SH-SY5Y (cell line): ENCODE measurements at regions not wholly inside any gene's neighbourhood (a gene's known extent, or its start where the extent isn't known, plus 50 kb on each side); places are given as distances from the start of the nearest gene placed in this dataset.
A peak's percentile ranks its signal among the peaks of the same experiment; 100 is the strongest.

ENCODE experiments used
- GATA2 ChIP-seq: IDR thresholded peaks from 2 replicates; pipeline ENCODE4 v1.6.1; 2011; ENCODE audit warnings: mild to moderate bottlenecking, low read depth, low read length
- GATA3 ChIP-seq: IDR thresholded peaks from 2 replicates; pipeline ENCODE4 v1.6.1; 2011; ENCODE audit warnings: low read depth, mild to moderate bottlenecking, low read length, moderate library complexity

DNA sequence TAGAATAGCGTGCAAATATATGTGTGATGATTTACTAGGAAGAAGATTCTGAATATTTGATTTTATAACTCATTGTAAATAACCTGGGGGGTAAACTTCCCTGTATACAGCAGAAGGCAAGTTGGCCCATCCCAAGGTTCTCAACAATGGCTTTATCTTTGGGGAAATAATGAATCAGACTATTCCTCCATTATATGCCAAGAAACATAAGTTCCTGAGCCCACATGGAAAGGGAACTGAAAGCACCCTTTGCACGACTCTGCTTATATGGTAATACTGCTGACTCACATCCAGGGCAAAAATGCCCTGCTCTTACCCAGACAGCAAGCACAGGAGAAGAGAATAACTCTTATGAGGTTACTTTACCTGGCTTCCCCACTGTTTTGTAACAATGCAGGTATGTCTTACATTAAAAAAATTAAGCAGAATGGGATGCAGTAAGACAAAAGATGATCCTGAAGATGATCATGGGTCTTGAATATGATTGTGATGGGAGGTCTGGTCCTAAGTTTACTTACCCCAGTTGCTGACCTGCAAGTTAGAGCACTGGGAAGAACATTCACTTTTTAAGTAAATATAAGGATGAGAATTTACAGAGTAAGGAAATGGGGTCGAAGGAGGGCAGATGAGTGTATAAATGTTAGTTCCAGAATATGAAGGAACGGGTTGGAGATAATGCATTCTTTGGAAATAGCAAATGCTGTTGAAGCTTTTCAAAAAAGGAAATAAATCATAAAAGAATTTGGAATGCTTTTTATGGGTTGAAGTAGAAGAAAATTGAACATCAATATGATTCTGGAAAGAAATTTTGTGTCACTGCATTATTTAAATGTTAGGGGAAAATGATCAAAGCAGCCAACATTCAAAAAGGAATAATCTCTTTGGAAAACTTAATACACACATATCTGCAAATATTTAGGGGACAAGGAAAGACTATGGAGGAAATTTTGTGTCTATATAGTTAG, 428.4 kb upstream of the MPDZ start:
- TF ChIP-seq GATA2 (no peak), GATA3 (no peak)

DNA sequence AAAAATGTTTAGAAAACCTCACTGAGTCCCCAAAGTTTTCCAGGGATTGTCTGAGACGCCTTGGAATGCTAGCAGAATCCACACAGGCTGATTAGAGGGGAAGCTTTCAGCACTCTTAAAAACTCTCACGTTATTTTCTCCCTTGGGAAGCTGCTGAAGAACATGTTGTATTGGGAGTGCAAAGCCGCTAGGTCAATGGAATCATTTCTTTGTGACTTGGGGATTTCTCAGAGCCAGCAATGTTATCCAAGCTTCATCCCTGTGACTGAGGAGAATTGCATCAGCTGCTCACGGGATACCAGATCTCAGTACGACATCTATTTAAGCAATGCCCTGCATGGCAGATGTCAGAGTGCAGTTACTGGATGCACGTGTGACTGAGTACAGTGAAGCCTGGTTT, 426.4 kb upstream of the MPDZ start:
- TF ChIP-seq GATA3 = no peak
- peak; percentile 38; the same call in 1 of the 2 replicates for TF ChIP-seq GATA2

DNA sequence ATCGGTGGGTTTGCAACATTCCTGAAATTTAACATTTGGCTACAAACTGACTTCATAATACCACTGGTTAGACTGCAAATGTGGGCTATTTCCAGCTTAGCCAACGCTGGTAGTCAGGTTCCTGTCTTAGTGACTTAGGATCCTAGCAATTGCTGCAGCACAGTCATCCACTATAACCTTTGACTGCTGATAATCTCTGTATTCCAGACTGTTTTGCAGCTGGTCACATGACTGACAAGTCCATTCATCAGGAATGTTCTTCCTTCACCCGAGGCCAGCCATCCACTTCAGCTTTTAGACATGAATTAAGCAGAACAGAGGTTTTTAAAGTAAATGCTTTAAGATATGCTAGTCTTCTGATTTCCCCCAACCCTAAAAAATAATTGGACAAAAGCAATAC, 425.9 kb upstream of the MPDZ start:
- TF ChIP-seq GATA2 (no peak), GATA3 (no peak)

DNA sequence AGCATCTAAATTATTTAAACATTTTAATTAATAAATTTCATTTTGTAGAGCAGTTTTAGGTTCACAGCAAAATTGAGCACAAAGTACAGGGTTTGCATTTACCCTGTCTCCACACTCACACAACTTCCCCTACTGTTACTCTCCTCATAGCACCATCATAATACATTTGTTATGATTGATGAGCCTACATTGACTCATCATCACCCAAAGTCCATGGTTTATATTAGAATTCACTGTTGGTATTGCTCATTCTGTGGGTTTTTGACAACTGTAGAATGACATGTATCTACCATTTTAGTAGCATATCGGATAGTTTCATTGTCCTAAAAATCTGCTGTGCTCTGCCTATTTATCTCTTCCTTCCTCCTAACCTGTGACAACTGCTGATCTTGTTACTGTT, 411.1 kb upstream of the MPDZ start:
- TF ChIP-seq GATA2 = no peak
- no peak for TF ChIP-seq GATA3

DNA sequence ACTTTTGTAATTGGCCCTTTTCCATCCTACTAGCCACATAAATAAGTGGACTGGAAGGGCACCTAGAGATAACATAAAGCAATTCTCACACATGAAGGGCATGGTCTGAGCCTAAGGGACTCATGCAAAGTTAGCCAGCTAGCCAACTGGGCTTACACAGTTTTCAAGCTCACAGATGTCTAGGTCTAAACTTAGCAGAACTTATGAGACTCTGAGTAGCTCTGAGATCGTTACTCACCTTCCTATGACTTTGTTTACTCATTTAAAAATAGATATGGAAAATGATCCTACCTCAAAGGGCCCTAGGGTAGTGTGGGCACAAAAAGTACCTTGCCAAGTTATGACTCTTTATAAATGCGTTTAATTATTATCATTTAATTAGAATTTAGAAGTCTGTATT, 410.4 kb upstream of the MPDZ start:
- TF ChIP-seq GATA2 = no peak
- no peak for TF ChIP-seq GATA3

DNA sequence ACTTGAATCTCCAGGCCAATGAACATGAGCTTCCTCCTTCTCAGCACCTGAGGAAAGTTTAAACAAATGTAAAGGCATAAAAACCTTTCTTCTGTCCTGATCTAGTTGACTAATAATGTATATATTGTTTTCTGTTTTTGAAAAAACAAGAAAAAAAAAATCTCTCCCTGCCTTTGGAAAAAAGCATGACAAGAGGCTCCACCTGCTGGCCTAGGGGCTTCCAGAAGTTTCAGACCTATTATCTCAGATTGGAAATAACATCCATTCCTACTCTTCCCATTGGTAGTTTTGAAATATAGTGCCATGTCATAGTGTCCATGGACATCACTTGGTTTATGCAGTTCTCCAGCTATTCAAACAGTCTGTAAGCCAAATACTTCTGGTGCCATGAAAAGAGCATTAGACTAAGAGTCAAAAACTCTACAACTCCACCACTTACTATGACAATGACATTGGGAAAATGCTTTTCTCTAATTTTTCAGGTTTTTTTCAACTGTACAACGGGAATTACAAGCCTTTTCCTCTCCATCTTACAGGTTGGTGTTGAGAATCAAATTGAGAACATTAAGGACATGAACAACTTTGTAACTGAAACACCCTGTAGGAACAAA, 409.6 kb upstream of the MPDZ start:
- no peak for TF ChIP-seq GATA3

DNA sequence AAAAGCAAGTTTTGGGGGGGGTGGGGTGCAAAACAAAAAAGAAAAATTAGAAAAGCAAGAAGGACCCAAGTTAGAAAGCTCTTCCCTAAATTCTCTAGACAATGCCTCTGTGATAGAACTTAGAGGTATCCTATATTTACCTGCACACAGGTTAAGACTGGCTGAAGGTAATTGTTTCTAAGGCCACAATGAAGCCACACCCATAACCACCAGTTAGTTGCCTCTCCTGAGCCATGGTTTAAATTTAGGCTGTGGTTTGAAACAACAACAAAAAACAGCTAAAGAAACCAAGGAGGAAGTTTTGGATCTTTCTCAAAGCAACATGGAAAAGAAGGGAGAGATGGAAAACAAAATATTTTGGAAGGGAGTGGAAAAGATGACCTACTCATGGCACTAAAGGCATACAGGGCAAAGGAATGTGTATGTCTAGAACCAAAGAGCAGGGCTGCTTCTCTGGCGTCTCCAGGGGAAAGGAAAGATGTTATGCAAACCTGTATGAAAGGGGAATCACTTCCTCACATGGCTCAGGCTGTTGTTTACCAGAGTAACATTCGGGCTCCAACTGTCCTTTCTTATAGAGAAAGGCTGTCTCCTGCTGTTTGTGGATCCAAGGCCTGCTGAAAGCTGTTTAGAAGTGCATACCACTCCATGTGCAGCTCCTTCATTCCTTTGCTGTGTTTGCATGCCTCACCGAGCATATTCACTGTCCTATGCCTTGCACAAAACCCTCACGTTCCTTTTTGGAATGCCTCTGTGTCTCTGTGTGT, 408.9 kb upstream of the MPDZ start:
- TF ChIP-seq GATA2 = no peak
- no peak for TF ChIP-seq GATA3

DNA sequence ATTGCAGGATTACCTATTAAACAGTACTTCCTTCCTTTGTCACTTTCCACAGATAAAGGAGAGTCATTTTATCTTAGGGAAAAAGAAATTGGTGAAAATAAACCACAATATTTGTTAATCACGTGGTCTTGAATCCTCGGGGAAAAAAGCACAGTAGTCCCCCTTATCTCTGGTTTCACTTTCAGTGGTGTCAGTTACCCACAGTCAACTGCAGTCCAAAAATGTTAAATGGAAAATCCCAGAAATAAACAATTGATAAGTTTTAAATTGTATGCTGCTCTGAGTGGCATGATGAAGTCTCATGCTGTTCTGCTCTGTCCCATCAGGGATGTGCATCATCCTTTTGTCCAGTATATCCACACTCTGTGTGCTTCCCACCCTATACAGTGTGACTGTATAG, 405.2 kb upstream of the MPDZ start:
- no peak for TF ChIP-seq GATA2

DNA sequence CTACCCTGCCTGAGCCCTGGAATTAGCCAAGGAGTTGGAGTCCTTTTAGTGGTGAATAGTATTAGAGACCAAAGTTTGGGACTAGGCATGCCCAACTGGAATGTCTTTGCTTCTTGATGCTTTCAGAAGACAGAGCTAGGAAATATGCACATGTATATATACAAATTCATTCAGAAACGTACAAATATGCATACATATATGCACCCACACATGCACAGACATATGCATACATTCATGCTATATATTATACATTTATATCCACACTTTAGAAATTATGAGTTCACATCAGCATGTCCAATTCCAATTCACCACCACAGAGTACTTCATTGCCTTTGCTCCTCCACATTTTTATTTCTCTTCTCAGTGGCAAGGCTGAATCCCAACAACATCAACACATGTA, 398.3 kb upstream of the MPDZ start:
- TF ChIP-seq GATA3 (no peak), GATA2 (no peak)

DNA sequence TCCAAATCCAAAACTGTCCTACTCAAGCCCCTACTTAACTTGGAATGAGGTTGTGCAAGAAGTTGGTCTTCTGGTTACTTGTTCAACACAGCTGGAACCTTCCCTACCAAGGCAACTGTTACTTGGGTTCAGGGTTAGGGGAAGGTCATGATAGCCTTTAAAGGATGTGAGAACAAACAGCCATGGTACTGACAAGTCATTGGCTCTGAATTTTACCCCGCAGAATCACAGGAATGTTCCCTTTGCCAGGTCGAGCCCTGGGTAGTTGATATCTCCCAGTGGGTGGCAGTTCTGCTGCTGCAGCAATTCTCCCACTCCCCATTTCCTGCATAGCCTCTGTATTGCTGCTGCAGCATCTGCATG, 396.1 kb upstream of the MPDZ start:
- no peak for TF ChIP-seq GATA3
- TF ChIP-seq GATA2 = no peak

DNA sequence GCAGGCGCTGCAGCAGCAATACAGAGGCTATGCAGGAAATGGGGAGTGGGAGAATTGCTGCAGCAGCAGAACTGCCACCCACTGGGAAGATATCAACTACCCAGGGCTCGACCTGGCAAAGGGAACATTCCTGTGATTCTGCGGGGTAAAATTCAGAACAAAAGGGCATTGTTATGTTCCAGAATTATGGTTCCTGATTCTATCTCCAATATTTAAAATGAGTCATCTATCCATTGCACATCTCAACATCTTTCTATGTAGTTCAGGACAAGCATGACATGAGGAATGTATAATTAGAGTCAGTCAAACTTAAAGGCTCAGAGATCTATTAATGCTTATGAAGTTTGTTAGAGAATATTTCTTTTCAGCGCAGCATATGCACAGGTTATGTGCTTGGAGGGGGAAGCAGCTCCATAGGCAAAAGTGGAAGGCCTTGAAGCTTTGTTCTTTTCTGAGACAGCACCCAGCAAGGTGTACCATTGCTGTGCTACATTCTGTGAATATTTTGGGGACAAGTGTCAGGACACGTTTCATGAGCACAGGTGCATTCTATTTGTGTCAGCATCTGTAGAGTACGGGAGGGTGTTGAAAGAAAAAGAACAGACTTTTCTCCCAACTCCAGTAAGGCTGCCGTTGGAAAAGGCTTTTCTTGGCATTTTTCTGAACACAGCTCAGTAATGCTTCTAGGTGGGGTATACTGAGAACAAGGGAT, 395.6 kb upstream of the MPDZ start:
- no peak for TF ChIP-seq GATA2
- no peak for TF ChIP-seq GATA3

DNA sequence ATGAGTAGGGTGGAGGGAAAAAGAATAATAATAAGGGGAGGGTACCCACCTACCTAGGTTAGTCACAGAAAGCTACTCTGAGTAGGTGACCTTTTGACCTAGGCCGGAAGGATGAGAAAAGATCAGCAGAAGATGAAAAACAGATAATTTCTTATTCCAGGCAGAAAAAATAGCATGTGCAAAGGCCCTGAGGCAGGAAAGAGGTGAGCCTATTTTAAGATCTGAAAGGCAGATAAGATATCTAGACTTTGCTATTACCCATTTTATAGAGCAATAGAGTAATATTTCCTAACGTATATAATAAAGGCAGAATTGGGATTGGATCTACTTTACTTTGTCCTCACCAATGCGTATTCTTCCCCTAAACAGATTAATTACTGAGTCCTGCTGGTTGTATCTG, 393.9 kb upstream of the MPDZ start:
- TF ChIP-seq GATA3 = no peak
- TF ChIP-seq GATA2 = no peak

DNA sequence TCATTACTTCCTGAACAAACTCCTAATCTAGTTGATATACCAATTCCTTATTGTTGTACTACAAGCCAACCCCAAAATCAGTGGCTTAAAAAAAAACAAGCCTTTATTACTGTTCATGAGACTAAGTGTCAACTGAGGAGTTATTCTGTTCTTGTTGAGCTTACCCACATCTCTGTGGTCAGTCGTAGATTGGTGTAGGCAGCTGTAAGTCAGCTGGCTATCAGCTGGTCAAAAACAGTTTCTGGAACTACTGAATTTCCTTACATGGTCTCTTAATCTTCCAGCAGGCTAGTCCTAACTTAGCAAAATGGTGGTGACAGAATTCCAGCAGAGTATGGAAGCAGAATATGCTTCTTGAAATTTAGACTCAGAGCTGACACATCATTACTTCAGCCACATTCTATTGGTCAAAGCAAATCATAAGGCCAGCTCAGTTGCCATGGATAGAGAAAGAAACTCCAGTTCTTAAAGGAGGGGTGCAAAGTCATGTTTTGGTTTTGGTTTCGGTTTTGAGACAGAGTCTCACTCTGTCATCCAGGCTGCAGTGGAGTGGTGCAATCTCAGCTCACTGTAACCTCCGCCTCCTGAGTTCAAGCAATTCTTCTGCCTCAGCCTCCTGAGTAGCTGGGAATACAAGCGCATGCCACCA, 386.1 kb upstream of the MPDZ start:
- no peak for TF ChIP-seq GATA3
- TF ChIP-seq GATA2 = no peak

DNA sequence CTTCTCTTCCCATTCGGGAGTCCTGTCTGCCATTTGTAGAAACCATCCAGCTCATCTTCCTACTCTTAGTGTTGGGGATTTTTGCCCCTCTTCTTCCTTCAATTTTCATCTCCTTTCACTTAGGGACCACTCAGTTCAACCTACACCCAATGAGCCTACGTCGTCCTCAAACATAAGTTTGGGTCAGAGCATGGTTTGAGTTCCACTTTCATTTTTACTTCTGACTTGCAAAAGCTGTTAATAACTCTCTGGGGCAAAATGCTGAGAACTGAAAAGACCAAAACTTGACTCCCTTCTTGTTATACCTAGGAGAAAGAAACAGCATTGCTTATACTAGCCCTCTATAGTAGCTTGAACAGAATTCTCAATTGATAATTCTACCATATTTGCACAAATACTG, 381.5 kb upstream of the MPDZ start:
- TF ChIP-seq GATA2 = no peak
- no peak for TF ChIP-seq GATA3
